ENCODE measurements at regions not wholly inside any gene's neighbourhood (a gene's known extent, or its start where the extent isn't known, plus 50 kb on each side); places are given as distances from the start of the nearest gene placed in this dataset.

DNA sequence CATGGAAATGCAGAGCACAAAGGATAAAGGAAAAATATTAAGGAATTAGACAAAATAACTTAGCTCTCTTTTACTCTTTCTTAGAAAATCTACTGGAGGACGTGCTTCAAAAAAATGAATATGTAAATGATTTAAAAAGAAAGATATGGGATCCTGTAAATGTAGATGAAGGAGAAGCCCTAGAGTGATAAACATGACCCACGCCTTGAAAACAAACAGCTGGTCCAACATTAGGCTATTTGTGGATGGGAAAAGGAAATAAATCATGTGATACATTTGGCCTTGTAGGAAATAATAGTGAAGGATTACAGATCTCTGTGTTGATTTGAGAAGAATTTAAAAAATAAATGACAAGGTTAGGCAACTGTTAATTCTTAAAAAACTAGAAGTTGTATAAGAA lies 492.1 kb upstream of the SLC39A10 start:
- Histone ChIP-seq H3K4me3 (replicated peaks in 1 of 2; ENCODE audit: low read depth in 1 of 2, low read length in 2 of 2) (no peak overlapping the region), H3K4me1 (ENCODE audit: control insufficient read depth in 1 of 2, insufficient read depth in 2 of 2, low read length in 2 of 2) (no peaks in the 10 kb centered on the region), H3K79me2 (ENCODE audit: insufficient read depth, low read length) (no peaks in the 10 kb centered on the region), H2AFZ (ENCODE audit: low read depth, low read length, poor library complexity, severe bottlenecking) (no peak overlapping the region), H4K20me1 (ENCODE audit: insufficient read depth) (no peaks in the 10 kb centered on the region), H3K9ac (ENCODE audit: low read length) (no peak overlapping the region), H3K9me2 (ENCODE audit: insufficient read depth) (no peaks in the 10 kb centered on the region), H3K36me3 (ENCODE audit: control insufficient read depth in 1 of 2, insufficient read depth in 2 of 2, low read length in 2 of 2) (no peaks in the 10 kb centered on the region), H3K9me3 (ENCODE audit: control insufficient read depth in 1 of 2, insufficient read depth in 1 of 2, low read depth in 1 of 2, low read length in 2 of 2) (no peaks in the 10 kb centered on the region), H3K4me2 (ENCODE audit: low read length) (no peak overlapping the region), H3K27ac (ENCODE audit: low read depth, low read length) (no peak overlapping the region), H3K27me3 (ENCODE audit: insufficient read depth, low read length) (no peaks in the 10 kb centered on the region)
- RAD21 ChIA-PET (ENCODE audit: low non-redundant PET in 1 of 2, low total read pairs in 2 of 2, uncharacterized antibody in 2 of 2, unreplicated experiment in 2 of 2) = no interaction called here
- intact Hi-C loops (cut with micrococcal nuclease) = no loop called here
- no peak for TF ChIP-seq TCF7L2 (IDR thresholded peaks at IDR 0.05; ENCODE audit: borderline replicate concordance, extremely low read depth, insufficient read depth, insufficient read length)
- TF ChIP-seq CEBPB (IDR thresholded peaks at IDR 0.05; ENCODE audit: low read depth) = no peak
- no peak for TF ChIP-seq ELF1 (IDR thresholded peaks at IDR 0.05; ENCODE audit: borderline replicate concordance, low read depth)
- TF ChIP-seq RAD21 (IDR thresholded peaks at IDR 0.05; ENCODE audit: low read depth) = no peak
- TF ChIP-seq SIN3A (IDR thresholded peaks at IDR 0.05; ENCODE audit: low read depth) = no peak
- no peak for TF ChIP-seq SP1 (IDR thresholded peaks at IDR 0.05; ENCODE audit: low read depth)
- no peak for TF ChIP-seq POLR2A (IDR thresholded peaks at IDR 0.05; ENCODE audit: borderline replicate concordance, extremely low read depth, insufficient read depth, insufficient read length)
- TF ChIP-seq SRF (IDR thresholded peaks at IDR 0.05; ENCODE audit: low read depth) = no peak
- no peak for TF ChIP-seq POLR2AphosphoS5 (IDR thresholded peaks at IDR 0.05; ENCODE audit: low read depth, low read length)
- TF ChIP-seq, protein P1, sequence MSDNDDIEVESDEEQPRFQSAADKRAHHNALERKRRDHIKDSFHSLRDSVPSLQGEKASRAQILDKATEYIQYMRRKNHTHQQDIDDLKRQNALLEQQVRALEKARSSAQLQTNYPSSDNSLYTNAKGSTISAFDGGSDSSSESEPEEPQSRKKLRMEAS (IDR thresholded peaks at IDR 0.05) = no peak
- no peak for TF ChIP-seq JUND (IDR thresholded peaks at IDR 0.05)
- TF ChIP-seq, protein P2, sequence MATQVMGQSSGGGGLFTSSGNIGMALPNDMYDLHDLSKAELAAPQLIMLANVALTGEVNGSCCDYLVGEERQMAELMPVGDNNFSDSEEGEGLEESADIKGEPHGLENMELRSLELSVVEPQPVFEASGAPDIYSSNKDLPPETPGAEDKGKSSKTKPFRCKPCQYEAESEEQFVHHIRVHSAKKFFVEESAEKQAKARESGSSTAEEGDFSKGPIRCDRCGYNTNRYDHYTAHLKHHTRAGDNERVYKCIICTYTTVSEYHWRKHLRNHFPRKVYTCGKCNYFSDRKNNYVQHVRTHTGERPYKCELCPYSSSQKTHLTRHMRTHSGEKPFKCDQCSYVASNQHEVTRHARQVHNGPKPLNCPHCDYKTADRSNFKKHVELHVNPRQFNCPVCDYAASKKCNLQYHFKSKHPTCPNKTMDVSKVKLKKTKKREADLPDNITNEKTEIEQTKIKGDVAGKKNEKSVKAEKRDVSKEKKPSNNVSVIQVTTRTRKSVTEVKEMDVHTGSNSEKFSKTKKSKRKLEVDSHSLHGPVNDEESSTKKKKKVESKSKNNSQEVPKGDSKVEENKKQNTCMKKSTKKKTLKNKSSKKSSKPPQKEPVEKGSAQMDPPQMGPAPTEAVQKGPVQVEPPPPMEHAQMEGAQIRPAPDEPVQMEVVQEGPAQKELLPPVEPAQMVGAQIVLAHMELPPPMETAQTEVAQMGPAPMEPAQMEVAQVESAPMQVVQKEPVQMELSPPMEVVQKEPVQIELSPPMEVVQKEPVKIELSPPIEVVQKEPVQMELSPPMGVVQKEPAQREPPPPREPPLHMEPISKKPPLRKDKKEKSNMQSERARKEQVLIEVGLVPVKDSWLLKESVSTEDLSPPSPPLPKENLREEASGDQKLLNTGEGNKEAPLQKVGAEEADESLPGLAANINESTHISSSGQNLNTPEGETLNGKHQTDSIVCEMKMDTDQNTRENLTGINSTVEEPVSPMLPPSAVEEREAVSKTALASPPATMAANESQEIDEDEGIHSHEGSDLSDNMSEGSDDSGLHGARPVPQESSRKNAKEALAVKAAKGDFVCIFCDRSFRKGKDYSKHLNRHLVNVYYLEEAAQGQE (IDR thresholded peaks at IDR 0.05; ENCODE audit: low read depth) = no peak
- TF ChIP-seq YY1 (IDR thresholded peaks at IDR 0.05; ENCODE audit: extremely low read depth, insufficient replicate concordance, low read depth, low read length) = no peak
- no peak for TF ChIP-seq CBX3 (IDR thresholded peaks at IDR 0.05; ENCODE audit: low read depth)
- no peak for TF ChIP-seq EZH2 (IDR thresholded peaks at IDR 0.05)
- TF ChIP-seq ZNF274 (IDR thresholded peaks at IDR 0.05; ENCODE audit: low read depth, low read length) = no peak
- TF ChIP-seq, protein P3, sequence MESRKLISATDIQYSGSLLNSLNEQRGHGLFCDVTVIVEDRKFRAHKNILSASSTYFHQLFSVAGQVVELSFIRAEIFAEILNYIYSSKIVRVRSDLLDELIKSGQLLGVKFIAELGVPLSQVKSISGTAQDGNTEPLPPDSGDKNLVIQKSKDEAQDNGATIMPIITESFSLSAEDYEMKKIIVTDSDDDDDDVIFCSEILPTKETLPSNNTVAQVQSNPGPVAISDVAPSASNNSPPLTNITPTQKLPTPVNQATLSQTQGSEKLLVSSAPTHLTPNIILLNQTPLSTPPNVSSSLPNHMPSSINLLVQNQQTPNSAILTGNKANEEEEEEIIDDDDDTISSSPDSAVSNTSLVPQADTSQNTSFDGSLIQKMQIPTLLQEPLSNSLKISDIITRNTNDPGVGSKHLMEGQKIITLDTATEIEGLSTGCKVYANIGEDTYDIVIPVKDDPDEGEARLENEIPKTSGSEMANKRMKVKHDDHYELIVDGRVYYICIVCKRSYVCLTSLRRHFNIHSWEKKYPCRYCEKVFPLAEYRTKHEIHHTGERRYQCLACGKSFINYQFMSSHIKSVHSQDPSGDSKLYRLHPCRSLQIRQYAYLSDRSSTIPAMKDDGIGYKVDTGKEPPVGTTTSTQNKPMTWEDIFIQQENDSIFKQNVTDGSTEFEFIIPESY (IDR thresholded peaks at IDR 0.05; ENCODE audit: extremely low read depth, insufficient replicate concordance, low read length) = no peak
- no peak for DNase-seq (ENCODE audit: low read depth, low spot score)
- no peak for ATAC-seq
- BruUV-seq (replicated peaks) = no TSS peak
- CTCF ChIA-PET = no interaction called here
- POLR2A ChIA-PET = no interaction called here

Measured in HCT116 (cell line).